CD4-positive, alpha-beta T cell treated with Interleukin-17A for 4 hours (primary cell): ENCODE measurements at regions not wholly inside any gene's neighbourhood (a gene's known extent, or its start where the extent isn't known, plus 50 kb on each side); places are given as distances from the start of the nearest gene placed in this dataset.
"Not testable (repeated sequence)": the region's sequence is repeated elsewhere in the genome, so short reads cannot be mapped to it uniquely, and the experiment has no call there.

Experiments
- DNase-seq: peaks from one replicate; pipeline ENCODE4 v3.0.0-alpha.2; 2020; ENCODE audit warnings: mixed read lengths

GRCh38 chr12:90250766-90251165 is 542.1 kb upstream of the ATP2B1 start:
- no peak for DNase-seq

- no peak for DNase-seq
Measured at GRCh38 chr12:90250042-90250441, 541.4 kb upstream of the ATP2B1 start.

GRCh38 chr12:90246688-90247087 is 538.0 kb upstream of the ATP2B1 start:
- no peak for DNase-seq

- DNase-seq: no peak
Measured at GRCh38 chr12:90245391-90245790, 536.8 kb upstream of the ATP2B1 start.

GRCh38 chr12:90244232-90244631 is 535.6 kb upstream of the ATP2B1 start:
- no peak for DNase-seq

- no peak for DNase-seq
Measured at GRCh38 chr12:90243211-90243610, 534.6 kb upstream of the ATP2B1 start.

GRCh38 chr12:90239732-90240260 is 531.2 kb upstream of the ATP2B1 start:
- DNase-seq: no peak

- no peak for DNase-seq
Measured at GRCh38 chr12:90238663-90239271, 530.1 kb upstream of the ATP2B1 start.

- no peak for DNase-seq
Measured at GRCh38 chr12:90237841-90238240, 529.2 kb upstream of the ATP2B1 start.

GRCh38 chr12:90235642-90236041 is 527.0 kb upstream of the ATP2B1 start:
- no peak for DNase-seq

- no peak for DNase-seq
Measured at GRCh38 chr12:90234472-90234871, 525.8 kb upstream of the ATP2B1 start.

- DNase-seq: no peak
Measured at GRCh38 chr12:90233168-90234100, 524.8 kb upstream of the ATP2B1 start.

- DNase-seq: no peak
Measured at GRCh38 chr12:90229407-90230170, 521.0 kb upstream of the ATP2B1 start.

GRCh38 chr12:90226211-90226610 is 517.6 kb upstream of the ATP2B1 start:
- no peak for DNase-seq

GRCh38 chr12:90216815-90217214 is 508.2 kb upstream of the ATP2B1 start:
- no peak for DNase-seq

- no peak for DNase-seq
Measured at GRCh38 chr12:90216020-90216552, 507.4 kb upstream of the ATP2B1 start.

GRCh38 chr12:90211017-90211416 is 502.4 kb upstream of the ATP2B1 start:
- no peak for DNase-seq

- DNase-seq: no peak
Measured at GRCh38 chr12:90209029-90209428, 500.4 kb upstream of the ATP2B1 start.

GRCh38 chr12:90208379-90208778 is 499.7 kb upstream of the ATP2B1 start:
- DNase-seq: not testable (repeated sequence)

GRCh38 chr12:90207799-90208198 is 499.2 kb upstream of the ATP2B1 start:
- no peak for DNase-seq

GRCh38 chr12:90205165-90205564 is 496.5 kb upstream of the ATP2B1 start:
- DNase-seq: no peak

GRCh38 chr12:90203556-90203955 is 494.9 kb upstream of the ATP2B1 start:
- DNase-seq: no peak

GRCh38 chr12:90199006-90199405 is 490.4 kb upstream of the ATP2B1 start:
- no peak for DNase-seq
